Ovary (tissue), 3 donors: ENCODE measurements at regions not wholly inside any gene's neighbourhood (a gene's known extent, or its start where the extent isn't known, plus 50 kb on each side); places are given as distances from the start of the nearest gene placed in this dataset.

Experiments
- CTCF ChIP-seq, 3 donors: fragments of 450-650 bp in 2 of 3; fragments of 200-600 bp in 1 of 3; IDR thresholded peaks; one replicate each; pipeline versions ENCODE4 v1.5.1 to v1.8.0; 2016 to 2022; ENCODE audit warnings: antibody characterized with exemption in 3 of 3, mild to moderate bottlenecking in 1 of 3
- EP300 ChIP-seq: sonication (generic); formaldehyde crosslinking; IDR thresholded peaks from one replicate; pipeline ENCODE4 v1.6.1; 2017; ENCODE audit warnings: antibody characterized with exemption
- POLR2A ChIP-seq: fragments of 450-650 bp; IDR thresholded peaks from one replicate; pipeline ENCODE4 v1.6.1; 2017; ENCODE audit warnings: antibody characterized with exemption, mild to moderate bottlenecking, moderate library complexity
- donor health status: DM: no; HTN: no; CAD: no.

DNA sequence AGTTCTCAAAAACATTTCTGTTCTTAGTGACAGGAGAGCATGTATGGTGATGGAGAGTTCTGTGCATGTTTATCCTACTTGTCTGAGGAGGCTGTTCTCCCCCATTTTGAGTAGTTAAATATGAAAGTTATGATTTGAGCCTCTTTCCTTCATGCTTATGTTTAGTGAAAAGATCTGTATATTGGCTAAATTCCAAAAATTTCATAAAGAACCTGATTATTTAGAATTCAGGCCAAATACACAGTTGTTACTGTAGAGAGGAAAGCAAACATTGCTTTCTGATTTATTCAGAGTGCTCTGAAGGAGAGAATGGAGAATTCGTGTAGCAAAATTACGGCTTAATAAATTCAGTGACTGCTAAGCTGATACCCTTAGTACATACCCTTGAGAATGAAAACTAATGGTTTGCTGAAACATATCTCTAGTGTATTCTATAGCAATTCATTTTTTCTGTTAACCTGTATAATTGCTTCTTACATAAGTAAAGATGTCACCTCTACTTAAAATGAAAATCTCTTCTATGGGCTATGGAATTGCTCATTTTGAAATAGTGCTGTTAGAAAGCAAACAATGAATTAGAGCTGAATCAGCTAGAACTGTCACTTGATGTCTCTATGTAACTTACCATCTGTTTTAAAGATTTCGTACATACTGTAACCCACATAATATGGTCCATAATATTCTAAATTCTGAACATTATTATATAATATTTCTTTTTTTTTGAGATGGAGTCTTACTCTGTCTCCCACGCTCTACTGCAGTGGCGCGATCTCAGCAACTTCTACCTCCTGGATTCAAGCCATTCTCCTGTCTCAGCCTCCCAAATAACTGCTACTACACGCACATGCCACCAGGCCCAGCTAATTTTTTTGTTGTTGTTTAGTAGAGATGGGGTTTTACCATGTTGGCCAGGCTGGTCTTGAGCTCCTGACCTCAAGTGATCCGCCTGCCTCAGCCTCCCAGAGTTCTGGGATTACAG, 417.0 kb upstream of the RGS6 start:
- TF ChIP-seq POLR2A (no peak), CTCF (IDR thresholded peaks at IDR 0.05) (no peak), EP300 (no peak)
